AG09309 (cell line): ENCODE measurements at regions not wholly inside any gene's neighbourhood (a gene's known extent, or its start where the extent isn't known, plus 50 kb on each side); places are given as distances from the start of the nearest gene placed in this dataset.
"Not testable (repeated sequence)": the region's sequence is repeated elsewhere in the genome, so short reads cannot be mapped to it uniquely, and the experiment has no call there.

ENCODE experiments used
- DNase-seq: peaks from one replicate; pipeline ENCODE4 v3.0.0-alpha.2; 2010; ENCODE audit warnings: low read depth
- H3K4me3 ChIP-seq: 2 replicates; pipeline ENCODE4 v1.5.1; 2011; ENCODE audit warnings: mild to moderate bottlenecking, low read depth, low read length, moderate library complexity; ENCODE audit not compliant: control insufficient read depth
- TF ChIP-seq, protein P1 (sequence below): IDR thresholded peaks from 2 replicates; pipeline ENCODE4 v1.5.1; 2011; ENCODE audit warnings: mild to moderate bottlenecking, low read depth, low read length, inconsistent platforms; ENCODE audit not compliant: insufficient read depth, control insufficient read depth; ENCODE audit errors: missing control alignments

DNA sequence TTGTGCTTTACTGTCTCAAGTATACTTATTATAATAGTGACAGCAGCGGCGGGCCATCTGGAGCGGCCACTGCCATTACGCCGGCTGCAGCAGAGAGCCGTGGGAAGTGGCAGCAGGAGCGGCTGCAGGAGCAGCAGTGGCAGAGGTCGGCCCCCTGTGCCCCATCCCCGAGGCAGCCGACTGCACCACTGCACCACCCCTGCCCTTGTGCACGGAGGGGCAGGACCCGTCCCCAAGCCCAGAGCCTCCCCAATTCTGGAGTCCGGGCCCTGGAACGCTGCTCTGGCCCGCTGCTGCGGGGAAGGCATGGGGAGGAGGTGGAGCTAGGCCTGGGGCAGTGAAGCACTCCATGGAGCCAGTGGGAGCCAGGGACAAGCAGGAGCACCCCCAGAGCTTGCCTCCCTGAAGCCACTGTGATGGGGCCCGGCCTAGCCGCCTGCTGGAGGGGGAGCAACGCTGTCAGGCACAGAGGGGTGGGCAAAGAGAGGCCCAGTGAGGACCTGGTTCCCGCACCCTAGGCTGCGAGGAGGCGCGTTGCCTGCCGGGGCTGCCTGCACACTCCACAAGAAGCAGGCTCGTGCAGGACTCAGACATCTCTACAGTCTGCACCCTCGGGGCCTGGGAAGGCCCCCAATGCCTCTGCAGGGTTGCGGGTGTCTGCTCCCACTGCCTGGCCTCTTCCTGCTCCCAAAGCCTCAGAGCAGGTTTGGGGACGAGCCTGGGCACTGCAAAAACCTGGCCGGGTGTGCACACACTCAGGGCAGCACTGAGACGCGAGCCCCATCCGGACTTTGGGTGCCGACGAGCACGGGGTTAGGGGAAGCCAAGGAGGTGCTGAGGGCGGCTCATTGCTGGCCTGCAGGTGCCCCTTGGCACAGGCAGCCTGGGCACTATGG, 74.2 kb upstream of the RASSF8 start:
- DNase-seq: no peak
- TF ChIP-seq, protein P1, sequence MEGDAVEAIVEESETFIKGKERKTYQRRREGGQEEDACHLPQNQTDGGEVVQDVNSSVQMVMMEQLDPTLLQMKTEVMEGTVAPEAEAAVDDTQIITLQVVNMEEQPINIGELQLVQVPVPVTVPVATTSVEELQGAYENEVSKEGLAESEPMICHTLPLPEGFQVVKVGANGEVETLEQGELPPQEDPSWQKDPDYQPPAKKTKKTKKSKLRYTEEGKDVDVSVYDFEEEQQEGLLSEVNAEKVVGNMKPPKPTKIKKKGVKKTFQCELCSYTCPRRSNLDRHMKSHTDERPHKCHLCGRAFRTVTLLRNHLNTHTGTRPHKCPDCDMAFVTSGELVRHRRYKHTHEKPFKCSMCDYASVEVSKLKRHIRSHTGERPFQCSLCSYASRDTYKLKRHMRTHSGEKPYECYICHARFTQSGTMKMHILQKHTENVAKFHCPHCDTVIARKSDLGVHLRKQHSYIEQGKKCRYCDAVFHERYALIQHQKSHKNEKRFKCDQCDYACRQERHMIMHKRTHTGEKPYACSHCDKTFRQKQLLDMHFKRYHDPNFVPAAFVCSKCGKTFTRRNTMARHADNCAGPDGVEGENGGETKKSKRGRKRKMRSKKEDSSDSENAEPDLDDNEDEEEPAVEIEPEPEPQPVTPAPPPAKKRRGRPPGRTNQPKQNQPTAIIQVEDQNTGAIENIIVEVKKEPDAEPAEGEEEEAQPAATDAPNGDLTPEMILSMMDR: no peak
- H3K4me3 ChIP-seq: no peak overlapping the region

DNA sequence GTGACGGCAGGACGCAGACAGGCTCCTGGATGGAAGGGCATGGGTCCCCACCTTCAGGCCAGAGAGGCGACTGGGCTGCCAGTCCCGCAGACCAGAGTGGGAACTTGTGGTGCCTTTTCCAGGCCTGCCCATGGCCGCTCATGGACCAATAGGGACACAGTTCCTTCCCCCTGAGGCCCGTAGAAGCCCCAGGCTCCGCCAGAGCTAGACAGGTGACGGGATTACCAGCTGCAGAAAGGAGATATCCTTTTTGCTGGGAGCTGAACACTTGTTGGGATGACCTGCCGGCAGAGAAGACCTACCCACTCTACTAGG, 73.6 kb upstream of the RASSF8 start:
- no peak overlapping the region for H3K4me3 ChIP-seq
- TF ChIP-seq, protein P1: no peak
- DNase-seq: no peak

DNA sequence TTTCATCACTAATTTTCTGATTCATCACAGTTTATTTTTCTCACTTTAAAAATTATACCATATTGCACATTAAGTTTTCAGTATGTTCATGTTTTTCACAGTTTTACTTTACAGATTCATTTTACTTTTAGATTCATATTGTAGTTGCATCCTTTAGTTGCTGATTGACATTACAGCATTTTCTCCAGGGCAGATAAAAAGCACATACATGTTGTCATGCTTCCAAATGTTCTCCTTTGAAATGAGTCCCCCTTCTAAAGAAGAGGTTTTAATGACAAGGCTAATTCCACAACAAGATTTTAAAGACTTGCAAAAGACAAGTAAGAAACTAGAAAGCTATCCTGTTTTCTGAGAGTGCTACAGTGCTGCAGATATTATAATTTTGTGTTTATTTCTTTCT, 72.1 kb upstream of the RASSF8 start:
- no peak for DNase-seq
- TF ChIP-seq, protein P1: no peak
- no peak overlapping the region for H3K4me3 ChIP-seq

DNA sequence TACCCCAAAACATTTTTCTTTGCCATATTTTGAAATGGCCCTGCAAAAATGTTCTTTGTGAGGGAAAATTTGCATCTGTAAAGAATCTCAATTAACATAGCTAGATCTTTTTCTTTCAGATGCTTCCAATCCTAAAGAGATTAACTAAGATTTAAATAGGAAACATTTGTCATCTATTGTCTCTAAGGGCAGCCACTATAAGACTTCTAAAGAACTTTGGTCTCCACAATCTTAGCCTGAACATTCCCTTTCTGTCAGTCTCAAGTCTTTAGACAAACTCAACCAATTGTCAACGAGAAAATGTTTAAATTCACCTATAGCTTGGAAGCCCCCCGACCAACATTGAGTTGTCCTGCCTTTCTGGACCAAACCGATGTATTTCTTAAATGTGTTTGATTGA, 71.1 kb upstream of the RASSF8 start:
- TF ChIP-seq, protein P1: no peak
- no peak for DNase-seq
- no peak overlapping the region for H3K4me3 ChIP-seq

DNA sequence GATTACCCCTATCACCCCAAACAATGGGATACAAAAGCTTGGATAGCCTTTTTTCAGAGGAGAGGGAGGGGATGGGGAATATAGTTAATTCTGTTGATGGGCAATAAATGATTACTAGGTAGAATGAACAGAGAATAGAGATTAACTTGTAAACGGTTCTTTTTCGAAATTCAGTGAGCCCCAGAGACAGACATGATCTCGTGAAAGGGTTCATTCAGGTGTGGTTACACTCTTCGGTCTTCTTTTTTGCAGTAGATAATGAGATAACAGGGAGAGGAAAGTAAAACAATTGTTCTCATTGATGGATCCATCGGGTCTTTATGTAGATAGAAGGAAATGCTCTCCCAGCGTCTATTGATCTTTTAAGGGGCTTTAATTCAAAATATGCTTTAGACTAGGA, 69.3 kb upstream of the RASSF8 start:
- DNase-seq: no peak
- TF ChIP-seq, protein P1: no peak
- H3K4me3 ChIP-seq: no peak overlapping the region

DNA sequence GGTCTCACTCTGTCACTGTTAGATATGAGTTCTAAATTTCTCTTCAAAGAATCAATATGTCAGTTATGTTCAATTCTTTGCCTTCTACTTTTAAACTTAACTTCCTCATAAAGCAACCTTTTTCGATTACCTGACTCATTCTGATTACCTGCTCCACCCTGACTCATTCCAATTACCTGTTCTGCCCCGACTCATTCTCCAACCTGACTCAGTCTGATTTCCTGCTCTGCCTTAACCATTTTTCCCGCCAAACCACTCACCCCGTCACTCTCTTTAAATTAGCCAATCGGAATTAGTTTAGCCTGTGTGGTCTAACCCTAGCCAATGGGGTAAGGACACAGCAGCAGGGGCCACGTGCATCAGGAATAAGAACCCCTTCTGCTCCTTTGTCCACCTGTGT, 67.4 kb upstream of the RASSF8 start:
- DNase-seq, H3K4me3 ChIP-seq: not testable (repeated sequence)

DNA sequence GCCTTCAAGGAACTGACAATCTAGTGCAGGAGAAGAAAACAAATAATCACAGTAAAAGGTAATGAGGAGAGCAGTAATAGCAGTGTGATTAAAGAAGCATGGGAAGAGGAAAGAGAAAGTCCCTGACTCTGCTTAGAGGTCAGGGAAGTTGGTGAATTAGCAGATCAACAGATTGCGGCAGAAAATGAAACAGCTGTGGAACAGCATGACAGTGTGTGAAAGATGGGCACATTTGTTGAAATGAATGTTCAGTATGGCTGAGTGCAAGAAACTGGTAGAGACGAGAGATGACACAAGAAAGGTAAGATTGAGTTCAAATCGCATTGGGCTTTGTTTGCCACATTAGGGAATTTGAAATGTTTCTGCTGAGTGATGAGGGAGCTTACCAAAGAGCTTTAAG, 63.7 kb upstream of the RASSF8 start:
- TF ChIP-seq, protein P1: no peak
- DNase-seq: no peak
- no peak overlapping the region for H3K4me3 ChIP-seq
